ENCODE measurements at regions not wholly inside any gene's neighbourhood (a gene's known extent, or its start where the extent isn't known, plus 50 kb on each side); places are given as distances from the start of the nearest gene placed in this dataset.
"Not testable (repeated sequence)": the region's sequence is repeated elsewhere in the genome, so short reads cannot be mapped to it uniquely, and the experiment has no call there.

DNA sequence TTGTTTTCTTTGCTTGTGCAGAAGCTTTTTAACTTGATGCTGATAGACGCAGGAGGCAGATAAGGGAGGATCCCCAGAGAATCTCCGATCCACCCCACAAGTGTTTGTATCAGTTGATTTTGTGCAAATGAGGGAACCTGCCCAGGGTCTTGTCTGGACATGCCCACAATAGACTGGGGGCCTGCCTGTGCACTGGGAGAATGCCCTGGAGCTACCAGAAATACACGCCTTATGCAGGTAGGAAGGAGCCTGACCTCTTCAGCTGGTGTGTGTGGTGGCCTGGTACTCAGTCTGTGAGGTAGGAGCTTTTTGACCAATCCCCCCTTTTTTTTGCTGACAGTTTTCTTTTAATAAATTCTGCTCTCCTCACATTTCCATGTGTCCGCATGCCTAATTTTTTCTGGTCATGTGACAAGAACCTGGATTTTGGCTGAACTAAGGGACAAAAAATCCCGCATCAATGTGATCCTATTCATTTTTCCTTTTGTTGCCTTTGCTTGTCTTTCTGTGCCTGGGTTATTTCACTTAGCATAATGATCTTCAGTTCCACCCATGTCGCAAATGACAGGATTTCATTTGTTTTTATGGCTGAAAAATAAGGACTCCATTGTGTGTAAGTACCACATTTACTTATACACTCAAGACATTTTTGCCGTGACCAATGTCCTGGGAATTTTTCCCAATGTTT is 430.6 kb upstream of the NRG3 start:
- no peak for DNase-seq (ENCODE audit: low read depth)

DNA sequence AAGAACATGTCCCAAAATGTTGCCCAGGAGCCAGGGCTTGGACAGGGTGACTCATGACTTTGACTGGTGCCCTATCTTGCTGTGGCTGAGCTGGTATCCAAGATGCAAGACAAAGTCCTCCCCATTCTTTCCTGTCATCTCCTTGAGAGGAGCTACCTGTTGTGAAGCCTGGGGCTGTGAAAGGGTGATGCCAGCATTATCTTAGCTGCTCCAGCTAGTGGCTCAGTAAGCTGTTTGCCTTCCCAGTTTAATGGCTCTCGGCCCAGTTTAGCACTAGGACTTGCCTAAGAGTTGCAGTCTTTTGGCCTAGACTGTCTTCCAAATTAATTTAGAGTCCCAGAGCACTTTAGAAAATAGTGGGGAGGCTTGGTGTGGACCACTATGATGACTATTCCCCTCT is 424.3 kb upstream of the NRG3 start:
- DNase-seq (ENCODE audit: low read depth) = no peak

DNA sequence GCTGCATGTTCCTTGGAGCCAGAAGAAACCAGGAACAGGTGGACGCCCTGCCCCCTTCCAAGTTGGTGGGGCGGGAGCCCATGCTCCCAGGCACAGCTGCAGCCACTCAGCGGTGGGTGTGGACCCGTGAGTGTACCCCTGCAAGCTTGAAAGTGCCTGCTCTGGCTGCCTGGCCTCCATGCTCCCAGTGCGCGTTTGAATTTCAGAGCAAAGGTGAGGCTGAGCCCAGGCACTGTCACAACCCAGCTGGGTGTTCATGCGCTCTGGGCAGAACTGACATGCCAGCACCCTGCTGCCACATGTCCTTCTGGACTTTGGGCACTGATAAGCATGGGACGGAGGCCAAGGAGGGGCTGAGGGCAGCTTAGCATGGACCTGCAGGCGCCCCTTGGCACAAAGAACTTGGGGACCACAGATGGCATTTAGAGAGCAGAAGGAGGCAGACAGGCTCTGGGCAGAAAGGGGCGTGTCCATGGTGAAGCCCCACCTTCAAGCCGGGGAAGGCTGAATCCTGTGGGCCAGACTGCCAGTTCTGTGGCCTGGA is 402.0 kb upstream of the NRG3 start:
- no peak for DNase-seq (ENCODE audit: low read depth)

DNA sequence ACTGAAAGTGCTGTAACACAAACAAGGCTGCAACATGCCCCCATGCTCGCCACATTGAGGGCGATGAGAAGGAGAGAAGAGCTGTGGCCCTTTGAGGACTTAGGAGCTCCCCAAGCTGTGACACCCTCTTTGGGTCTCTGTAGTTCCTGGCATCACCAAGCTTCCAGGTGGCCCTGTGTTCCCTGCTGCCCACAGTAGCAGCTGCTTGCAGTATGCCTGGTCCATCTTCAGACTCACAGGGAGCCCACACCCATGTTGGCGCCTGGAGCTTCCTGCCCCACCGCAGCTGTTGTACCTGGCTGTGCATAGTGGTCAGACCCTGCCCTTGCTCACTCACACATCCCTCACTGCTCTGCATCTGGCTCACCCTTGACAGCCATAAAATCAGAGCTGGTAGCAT is 401.2 kb upstream of the NRG3 start:
- DNase-seq (ENCODE audit: low read depth) = no peak

DNA sequence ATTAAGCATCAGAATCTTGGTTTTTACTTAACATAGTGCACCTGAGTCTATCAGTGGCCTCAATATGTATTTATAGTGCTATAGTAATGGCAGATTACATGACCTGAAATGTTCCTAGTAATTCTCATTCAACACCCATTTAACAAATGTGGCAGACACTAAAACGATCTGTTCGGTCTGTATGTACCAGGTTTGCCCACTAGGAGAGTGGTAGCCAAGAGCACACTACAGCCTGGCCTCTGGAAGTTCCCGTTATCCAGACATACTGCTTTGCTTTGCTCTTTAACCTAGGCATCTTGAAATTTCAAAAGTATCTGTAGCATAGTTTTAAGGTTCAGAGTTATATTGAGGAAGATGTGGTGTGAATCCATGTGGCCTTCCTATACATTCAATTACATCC is 395.7 kb upstream of the NRG3 start:
- DNase-seq (ENCODE audit: low read depth) = no peak

DNA sequence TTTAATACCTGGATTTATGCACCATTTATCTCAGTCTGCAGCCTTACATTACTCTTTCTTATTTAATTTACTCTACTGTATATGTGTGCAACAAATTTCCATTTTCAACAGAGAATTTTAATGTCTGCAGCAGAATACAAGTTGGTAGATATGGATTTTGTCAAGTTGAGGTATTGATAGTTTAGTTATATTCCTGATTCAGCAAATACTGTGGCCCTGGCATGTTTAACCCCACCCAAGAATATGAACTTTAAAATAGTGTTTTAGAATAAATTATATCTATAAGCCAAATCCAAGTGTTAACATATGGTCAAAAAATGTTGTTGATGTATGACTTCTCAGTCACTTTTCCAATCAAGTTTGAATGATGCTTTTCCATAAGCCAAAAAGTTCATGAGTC is 378.4 kb upstream of the NRG3 start:
- no peak for DNase-seq (ENCODE audit: low read depth)

DNA sequence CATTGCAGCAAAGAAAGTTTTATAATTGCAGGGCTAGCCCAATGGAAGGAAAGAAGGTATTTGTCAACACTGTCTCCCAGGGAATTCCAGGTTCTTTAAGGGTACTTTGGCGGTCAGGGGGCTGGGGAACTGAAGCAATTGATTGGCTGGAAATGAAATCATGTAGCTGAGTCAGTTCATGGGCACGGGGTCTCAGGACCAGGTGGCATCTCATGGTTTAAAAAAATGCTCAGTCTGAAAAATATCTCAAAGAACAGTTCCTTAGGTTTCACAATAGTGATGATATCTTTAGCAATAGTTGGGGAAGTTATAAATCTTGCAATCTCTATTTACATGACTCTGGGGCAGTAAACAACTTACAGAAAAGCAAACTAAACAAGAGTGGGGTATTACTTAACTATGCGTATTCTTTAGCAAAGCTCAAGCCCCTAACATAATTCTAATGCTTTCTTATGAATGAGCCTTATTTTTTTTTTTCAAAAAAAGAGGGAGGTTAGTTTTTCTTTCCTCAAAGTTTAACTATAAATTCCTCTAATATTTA is 376.9 kb upstream of the NRG3 start:
- DNase-seq (ENCODE audit: low read depth) = no peak

DNA sequence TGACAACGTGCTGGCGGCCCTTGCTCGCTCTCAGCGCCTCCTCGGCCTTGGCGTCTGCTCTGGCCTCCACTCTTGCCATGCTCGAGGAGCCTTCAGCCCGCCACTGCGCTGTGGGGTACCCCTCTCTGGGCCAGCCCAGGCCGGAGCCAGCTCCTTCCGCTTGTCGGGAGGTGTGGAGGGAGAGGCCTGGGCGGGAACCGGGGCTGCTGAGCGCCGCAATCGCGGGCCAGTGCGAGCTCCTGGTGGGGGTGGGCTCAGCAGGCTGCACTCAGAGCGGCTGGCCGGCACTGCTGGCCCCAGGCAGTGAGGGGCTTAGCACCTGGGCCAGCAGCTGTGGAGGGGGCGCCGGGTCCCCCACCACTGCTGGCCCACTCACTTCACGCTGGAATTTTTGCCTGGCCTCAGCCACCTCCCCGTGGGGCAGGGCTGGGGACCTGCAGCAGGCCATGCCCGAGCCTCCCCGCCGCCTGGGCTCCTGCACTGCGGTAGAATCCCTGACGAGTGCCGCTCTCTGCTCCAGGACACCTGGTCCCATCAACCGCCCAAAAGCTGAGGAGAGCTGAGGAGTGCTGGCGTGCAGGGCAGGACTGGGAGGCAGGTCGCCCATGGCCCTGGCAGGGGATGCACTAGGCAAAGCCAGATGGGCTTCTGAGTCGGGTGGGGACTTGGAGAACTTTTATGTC is 372.2 kb upstream of the NRG3 start:
- no peak for DNase-seq (ENCODE audit: low read depth)

DNA sequence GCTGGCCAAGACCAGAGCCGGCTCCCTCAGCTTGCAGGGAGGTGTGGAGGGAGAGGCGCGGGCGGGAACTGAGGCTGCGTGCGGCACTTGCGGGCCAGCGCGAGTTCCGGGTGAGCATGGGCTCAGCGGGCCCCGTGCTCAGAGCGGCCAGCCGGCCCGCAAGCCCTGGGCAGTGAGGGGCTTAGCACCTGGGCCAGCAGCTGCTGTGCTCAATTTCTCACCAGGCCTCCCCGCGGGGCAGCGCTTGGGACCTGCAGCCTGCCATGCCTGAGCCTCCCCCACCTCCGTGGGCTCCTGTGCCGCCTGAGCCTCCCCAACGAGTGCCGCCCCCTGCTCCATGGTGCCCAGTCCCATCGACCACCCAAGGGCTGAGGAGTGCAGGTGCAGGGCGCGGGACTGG is 369.2 kb upstream of the NRG3 start:
- not testable (repeated sequence) for DNase-seq (ENCODE audit: low read depth)

DNA sequence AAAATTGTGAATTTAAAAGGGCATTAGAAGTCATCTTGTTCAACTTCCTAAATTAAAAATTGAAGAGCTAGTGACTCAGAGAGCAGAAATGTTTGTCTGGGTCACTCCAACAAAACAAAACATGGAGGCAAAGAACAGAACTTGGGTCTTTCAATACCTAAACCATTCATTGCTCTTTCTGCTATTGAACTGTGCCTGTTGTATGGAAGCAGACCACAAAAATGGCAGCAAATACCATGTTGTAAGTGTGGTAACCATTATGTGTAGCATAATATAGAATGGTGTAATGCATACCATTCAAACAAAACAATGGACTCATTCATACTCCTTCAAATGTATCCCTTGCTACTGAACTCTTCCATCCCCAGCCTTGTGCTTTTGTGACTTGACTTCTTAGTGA is 360.2 kb upstream of the NRG3 start:
- no peak for DNase-seq (ENCODE audit: low read depth)

DNA sequence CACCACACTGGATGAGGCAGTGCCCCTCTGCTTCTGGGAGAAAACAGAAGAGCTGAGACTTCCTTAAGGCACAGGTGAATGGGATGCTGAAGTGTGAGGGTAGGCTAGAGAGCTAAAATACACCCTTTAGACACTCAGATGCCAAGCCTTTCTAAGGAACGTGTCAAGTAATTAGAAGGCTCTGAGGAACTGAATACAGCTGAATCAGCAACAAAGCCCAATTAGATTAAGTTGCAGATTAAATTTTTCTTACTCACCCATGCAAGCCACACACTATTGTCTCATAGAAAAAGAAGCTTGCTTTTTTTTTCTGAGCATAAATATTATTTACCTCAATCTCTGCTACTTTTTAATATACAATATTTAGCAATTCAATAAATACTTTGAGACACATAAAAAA is 354.3 kb upstream of the NRG3 start:
- DNase-seq (ENCODE audit: low read depth) = no peak

DNA sequence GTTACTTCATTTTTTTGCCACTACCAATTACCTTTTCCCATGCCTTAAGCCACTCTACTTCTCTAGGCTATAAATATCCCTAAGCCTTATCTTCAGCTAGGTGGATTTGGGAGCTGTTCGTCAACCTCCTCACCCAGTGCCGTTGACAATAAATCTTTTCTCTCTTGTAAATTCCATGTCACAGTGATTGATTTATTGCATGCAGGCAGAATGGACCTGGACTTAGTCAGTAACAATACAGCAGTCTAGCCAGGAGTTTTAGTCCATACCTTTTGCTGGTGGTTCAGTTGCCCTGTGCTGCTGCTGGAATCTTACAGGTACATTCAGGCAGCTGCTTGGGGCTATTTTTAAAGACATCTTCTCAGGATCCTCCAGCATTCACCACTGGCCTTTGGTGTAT is 350.5 kb upstream of the NRG3 start:
- DNase-seq (ENCODE audit: low read depth) = no peak

DNA sequence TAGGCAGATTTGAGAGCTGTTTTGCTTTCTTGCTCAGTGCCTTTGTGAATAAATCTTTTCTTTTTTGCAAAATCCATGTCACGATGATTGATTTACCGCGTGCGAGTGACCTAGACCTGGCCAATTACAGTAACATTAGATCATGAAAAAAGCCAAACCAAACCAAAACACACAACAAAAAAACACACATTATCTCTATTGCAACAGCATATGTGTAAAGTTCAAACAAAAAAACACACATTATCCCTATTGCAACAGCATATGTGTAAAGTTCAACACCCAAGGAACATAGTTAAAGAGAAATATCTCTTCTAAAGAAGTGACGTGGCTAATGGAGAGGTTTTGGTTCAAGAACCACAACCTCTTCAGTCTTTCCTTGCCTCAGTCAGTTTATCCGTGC is 342.6 kb upstream of the NRG3 start:
- no peak for DNase-seq (ENCODE audit: low read depth)

DNA sequence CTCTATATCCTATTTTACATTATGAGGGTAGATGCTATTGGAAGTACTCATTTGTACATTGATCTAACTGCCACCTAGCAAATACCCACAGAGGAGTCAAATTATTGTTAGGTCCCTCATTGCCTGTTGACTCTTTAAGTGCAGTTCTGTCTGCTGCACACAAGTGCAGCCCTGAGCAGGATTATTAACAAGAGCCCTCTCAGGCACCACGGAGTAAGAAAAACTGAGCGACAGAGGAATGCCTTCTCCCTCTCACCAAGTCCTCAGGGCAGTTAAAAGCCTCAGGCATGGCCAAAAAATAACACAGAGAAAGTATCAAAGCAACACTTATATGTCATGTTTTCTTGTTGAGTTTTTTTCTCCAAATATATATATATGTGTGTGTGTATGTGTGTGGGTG is 340.0 kb upstream of the NRG3 start:
- no peak for DNase-seq (ENCODE audit: low read depth)

DNA sequence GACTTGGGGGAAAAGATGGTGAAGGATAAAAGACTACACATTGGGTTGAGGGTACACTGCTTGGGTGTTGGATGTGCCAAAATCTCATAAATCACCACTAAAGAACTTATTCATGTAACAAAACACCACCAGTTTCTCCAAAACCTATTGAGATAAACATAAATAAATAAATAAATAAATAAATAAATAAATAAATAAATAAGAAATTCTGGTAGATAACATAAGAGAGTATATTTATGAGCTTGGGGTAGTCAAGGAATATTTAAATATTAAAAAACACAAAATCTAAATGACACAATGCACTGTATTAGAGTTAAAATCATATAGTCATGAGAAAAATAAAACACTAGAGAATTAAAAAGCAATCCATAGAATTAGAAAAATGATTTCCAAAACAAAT is 333.5 kb upstream of the NRG3 start:
- no peak for DNase-seq (ENCODE audit: low read depth)

DNA sequence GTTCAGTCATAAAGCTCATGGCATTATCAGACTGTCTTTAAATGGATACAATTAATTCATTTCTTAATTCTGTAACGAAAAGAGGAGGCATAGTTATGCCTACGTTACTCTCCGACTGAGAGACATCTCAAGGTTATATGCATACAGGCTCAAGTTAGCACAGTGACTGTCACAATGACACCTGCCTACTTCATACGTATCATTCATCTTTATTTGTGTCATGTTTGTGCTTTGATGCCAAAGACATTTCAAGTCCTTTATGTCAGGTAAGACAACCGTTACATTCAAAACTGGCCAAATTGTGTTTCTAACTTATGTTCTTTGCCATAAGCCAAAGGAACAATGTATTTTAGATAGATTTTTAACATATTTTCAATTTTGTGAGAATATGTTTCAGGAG is 328.8 kb upstream of the NRG3 start:
- DNase-seq (ENCODE audit: low read depth) = no peak

DNA sequence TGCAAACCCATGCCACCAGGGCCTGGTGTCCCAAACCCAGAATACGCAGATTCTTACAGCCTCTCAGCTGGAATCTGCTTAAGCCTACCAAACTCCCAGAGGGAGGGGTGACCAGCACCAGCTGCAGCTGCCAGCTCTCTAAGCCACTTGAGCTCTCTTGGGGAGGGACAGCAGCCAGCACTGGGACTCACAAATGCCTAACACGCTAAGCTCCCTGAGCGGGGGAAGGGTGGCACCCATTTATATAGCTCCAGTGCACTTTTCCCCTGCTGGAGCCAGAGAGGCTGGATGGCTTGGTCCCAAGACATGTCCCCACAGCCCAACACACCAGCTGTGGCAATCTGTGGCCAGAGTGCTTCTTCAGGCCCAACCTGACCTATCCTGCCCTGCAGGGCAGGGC is 326.8 kb upstream of the NRG3 start:
- no peak for DNase-seq (ENCODE audit: low read depth)

DNA sequence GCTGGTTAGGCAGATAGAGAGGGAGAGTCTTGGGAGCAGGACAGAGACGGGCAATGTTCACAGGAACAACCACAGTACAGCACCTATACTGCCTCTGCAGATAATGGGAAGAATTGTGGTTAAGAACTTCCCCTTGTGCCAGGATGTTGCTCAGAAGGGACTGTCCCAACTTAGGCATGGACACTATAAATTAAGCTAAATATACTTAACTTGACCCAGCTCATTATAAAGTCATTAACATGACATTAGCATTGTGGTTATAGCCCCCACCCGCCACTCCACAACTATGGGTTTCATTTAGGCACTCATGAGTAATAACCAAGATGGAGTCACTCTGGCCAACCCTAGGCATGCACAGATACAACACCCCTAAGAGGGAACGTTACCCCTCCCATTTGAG is 310.9 kb upstream of the NRG3 start:
- DNase-seq (ENCODE audit: low read depth) = no peak

DNA sequence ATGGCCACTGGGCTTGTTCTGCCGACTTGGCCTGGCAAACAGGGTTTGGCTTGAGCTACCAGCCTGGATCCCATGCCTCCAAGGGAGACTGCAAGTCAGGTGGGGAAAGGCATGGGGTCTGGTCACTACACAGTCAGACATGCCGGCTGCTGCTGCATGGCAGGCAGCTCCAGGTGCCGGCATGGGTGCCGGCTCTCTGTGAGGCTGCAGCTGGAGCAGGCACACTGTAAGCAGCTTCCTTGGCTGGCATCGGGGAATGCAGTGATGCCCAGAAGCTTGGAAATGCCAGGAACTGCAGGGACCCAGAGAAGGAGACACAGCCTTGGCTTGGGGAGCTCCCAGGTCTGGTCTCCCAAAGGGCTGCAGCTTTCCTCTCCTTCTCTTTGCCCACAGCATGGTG is 305.5 kb upstream of the NRG3 start:
- no peak for DNase-seq (ENCODE audit: low read depth)

DNA sequence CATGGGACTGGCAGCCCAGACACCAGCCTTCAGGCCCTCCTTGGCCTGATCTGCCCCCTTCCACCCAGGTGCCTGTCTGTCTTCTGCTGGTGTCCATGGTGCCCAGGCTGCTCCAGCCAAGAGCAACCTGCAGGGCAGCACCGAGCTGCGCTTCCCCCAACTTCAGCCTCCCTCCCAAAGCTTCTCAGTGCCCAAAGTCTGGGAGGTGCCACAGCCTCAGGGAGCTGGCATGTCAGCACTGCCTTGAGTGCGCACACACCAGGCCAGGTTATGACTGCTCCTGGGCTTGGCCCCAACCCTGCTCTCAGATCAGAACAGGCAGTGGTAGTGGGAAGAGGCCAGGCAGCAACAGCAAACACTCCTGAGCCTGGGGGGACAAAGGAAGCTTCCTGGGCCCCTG is 304.6 kb upstream of the NRG3 start:
- no peak for DNase-seq (ENCODE audit: low read depth)

DNA sequence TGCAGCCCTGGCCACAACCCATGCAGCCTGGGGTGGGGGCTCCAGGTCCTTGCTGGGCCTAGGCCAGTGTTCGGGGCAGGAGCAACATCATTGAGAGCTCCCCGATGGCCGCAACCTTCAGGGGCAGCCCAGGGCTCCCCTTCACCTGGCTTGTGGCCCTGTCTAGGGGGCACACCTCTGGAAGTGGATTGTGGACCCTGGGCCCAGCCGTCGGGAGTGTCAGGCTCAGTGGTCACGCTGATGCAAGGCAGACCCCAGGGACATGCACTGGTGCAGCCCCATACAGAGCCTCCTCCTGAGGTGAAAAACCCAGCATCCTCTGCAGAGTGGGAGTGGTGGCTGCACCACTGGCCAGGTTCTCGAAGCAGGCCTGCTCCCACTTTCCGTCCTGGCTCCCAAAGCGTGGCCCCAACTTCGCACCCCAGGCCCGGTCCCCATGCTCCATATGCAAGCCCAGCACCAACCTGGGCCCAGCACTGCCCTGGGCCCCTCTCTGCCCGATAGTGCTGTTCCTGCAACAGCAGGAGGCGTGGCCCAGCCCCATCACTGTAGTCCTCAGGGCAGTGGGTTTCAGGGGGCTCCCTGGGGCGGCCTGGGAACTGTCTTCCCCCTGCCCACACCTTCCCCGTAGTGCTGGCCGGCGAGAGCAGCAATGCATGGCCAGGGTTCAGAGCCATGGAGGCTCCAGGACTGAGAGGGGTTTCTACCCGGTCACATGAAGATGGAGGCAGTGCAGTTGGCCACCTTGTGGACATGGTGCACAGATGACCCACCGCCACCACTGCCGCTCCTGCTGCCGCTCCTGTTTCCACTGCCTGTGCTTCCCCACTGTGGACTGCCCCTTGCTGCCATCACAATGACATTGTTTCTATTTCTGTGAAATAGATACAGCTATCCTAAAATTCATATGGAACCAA is 303.9 kb upstream of the NRG3 start:
- DNase-seq (ENCODE audit: low read depth) = no peak

DNA sequence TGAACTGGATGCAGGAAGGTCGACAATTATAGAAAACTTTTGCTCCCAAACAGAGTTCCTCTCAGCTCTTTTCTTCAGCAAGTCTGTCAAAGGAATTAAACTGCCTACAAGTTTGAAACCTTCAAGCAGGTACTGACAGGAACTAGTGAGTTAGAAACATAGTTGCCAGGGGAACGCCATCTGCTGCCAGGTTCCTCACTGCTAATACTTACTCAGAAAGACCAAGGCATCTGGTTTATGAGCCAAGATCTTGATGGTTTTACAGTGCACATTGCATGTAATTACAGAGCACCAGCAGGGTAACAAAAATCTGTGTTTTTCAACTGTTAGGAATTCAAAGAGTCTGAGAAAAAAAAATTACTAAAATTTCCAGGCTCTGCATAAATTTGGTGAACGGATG is 300.0 kb upstream of the NRG3 start:
- no peak for DNase-seq (ENCODE audit: low read depth)

DNA sequence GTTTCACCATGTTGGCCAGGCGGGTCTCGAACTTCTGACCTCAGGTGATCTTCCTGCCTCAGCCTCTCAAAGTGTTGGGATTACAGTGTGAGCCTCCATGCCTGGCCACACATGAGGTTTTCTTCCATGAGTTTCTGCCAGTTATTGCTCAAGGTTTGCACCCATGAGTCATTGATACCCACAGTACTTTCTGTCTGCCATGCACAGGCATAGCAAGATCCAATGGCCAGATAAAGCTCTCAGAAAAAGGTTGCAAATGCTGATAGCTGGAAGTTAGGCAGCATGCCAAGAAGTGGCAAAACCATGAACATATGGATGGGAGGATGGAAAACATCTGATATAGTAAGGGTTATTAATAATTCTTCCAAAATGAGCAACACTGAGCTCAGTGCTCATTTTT is 298.7 kb upstream of the NRG3 start:
- DNase-seq (ENCODE audit: low read depth) = no peak
